ENCODE measurements at regions not wholly inside any gene's neighbourhood (a gene's known extent, or its start where the extent isn't known, plus 50 kb on each side); places are given as distances from the start of the nearest gene placed in this dataset.

- Histone ChIP-seq H3K27me3 (ENCODE audit: control insufficient read depth, insufficient read depth, low read length) (no peaks in the 10 kb centered on the region), H3K36me3 (ENCODE audit: control insufficient read depth, insufficient read depth, low read length) (no peaks in the 10 kb centered on the region), H3K9ac (no peak overlapping the region), H3K4me2 (ENCODE audit: low read length) (no peak overlapping the region), H3K79me2 (no peaks in the 10 kb centered on the region), H3K9me3 (ENCODE audit: control insufficient read depth, low read length) (no peaks in the 10 kb centered on the region), H2AFZ (no peak overlapping the region), H3K4me3 (ENCODE audit: low read depth, low read length) (no peak overlapping the region), H3K27ac (no peak overlapping the region), H3K4me1 (no peaks in the 10 kb centered on the region)
- no peak for TF ChIP-seq CTCF (IDR thresholded peaks at IDR 0.05)
Measured at GRCh38 chr16:79982361-79982760, 381.8 kb upstream of the MAF start.

- H3K4me3 ChIP-seq (ENCODE audit: low read depth, low read length): no peak overlapping the region
- no peaks in the 10 kb centered on the region for H3K36me3 ChIP-seq (ENCODE audit: control insufficient read depth, insufficient read depth, low read length)
- no peak overlapping the region for H3K4me2 ChIP-seq (ENCODE audit: low read length)
- H3K27ac ChIP-seq: no peak overlapping the region
- no peak for TF ChIP-seq CTCF (IDR thresholded peaks at IDR 0.05)
- no peak overlapping the region for H3K9ac ChIP-seq
- H3K9me3 ChIP-seq (ENCODE audit: control insufficient read depth, low read length): no peaks in the 10 kb centered on the region
- no peak overlapping the region for H2AFZ ChIP-seq
- H3K4me1 ChIP-seq: no peaks in the 10 kb centered on the region
- no peaks in the 10 kb centered on the region for H3K79me2 ChIP-seq
- H3K27me3 ChIP-seq (ENCODE audit: control insufficient read depth, insufficient read depth, low read length): no peaks in the 10 kb centered on the region
Measured at GRCh38 chr16:79981814-79982213, 381.3 kb upstream of the MAF start.

GRCh38 chr16:79980650-79981521, 380.3 kb upstream of the MAF start:
- Histone ChIP-seq H3K4me2 (ENCODE audit: low read length) (no peak overlapping the region), H3K9ac (no peak overlapping the region), H2AFZ (no peak overlapping the region), H3K79me2 (no peaks in the 10 kb centered on the region), H3K4me1 (no peaks in the 10 kb centered on the region), H3K4me3 (ENCODE audit: low read depth, low read length) (no peak overlapping the region), H3K27me3 (ENCODE audit: control insufficient read depth, insufficient read depth, low read length) (no peaks in the 10 kb centered on the region), H3K27ac (no peak overlapping the region), H3K9me3 (ENCODE audit: control insufficient read depth, low read length) (no peaks in the 10 kb centered on the region), H3K36me3 (ENCODE audit: control insufficient read depth, insufficient read depth, low read length) (no peaks in the 10 kb centered on the region)
- TF ChIP-seq CTCF (IDR thresholded peaks at IDR 0.05): no peak

GRCh38 chr16:79977940-79978836, 377.7 kb upstream of the MAF start:
- Histone ChIP-seq H3K4me2 (ENCODE audit: low read length) (no peak overlapping the region), H3K79me2 (no peaks in the 10 kb centered on the region), H3K27me3 (ENCODE audit: control insufficient read depth, insufficient read depth, low read length) (no peaks in the 10 kb centered on the region), H3K27ac (no peak overlapping the region), H3K4me1 (no peaks in the 10 kb centered on the region), H2AFZ (no peak overlapping the region), H3K9me3 (ENCODE audit: control insufficient read depth, low read length) (no peaks in the 10 kb centered on the region), H3K36me3 (ENCODE audit: control insufficient read depth, insufficient read depth, low read length) (no peaks in the 10 kb centered on the region), H3K9ac (no peak overlapping the region), H3K4me3 (ENCODE audit: low read depth, low read length) (no peak overlapping the region)
- no peak for TF ChIP-seq CTCF (IDR thresholded peaks at IDR 0.05)

All from parathyroid adenoma (tissue), 2 donors.